Muscle of arm (tissue), 1 donor: ENCODE measurements at regions not wholly inside any gene's neighbourhood (a gene's known extent, or its start where the extent isn't known, plus 50 kb on each side); places are given as distances from the start of the nearest gene placed in this dataset.
"Not testable (repeated sequence)": the region's sequence is repeated elsewhere in the genome, so short reads cannot be mapped to it uniquely, and the experiment has no call there.

Experiments
- DNase-seq: peaks from one replicate; pipeline ENCODE4 v3.0.0-alpha.2; 2013

GRCh38 chr6:149237464-149237863 lies 80.0 kb upstream of the TAB2 start:
- DNase-seq, result no peak

- no peak for DNase-seq
Measured at GRCh38 chr6:149239573-149240209, 77.8 kb upstream of the TAB2 start.

- DNase-seq, result no peak
Measured at GRCh38 chr6:149242883-149243282, 74.6 kb upstream of the TAB2 start.

GRCh38 chr6:149244105-149244504 lies 73.4 kb upstream of the TAB2 start:
- no peak for DNase-seq

GRCh38 chr6:149246691-149247384 lies 70.7 kb upstream of the TAB2 start:
- no peak for DNase-seq

GRCh38 chr6:149247385-149247763 lies 70.1 kb upstream of the TAB2 start:
- no peak for DNase-seq

- not testable (repeated sequence) for DNase-seq
Measured at GRCh38 chr6:149248263-149248662, 69.2 kb upstream of the TAB2 start.

GRCh38 chr6:149248693-149249369 lies 68.7 kb upstream of the TAB2 start:
- DNase-seq, result no peak

- no peak for DNase-seq
Measured at GRCh38 chr6:149249370-149250357, 67.8 kb upstream of the TAB2 start.

- no peak for DNase-seq
Measured at GRCh38 chr6:149250951-149251350, 66.6 kb upstream of the TAB2 start.

- DNase-seq, result no peak
Measured at GRCh38 chr6:149252622-149253021, 64.9 kb upstream of the TAB2 start.

GRCh38 chr6:149254253-149254652 lies 63.3 kb upstream of the TAB2 start:
- no peak for DNase-seq

- DNase-seq, result no peak
Measured at GRCh38 chr6:149259753-149260152, 57.8 kb upstream of the TAB2 start.

- no peak for DNase-seq
Measured at GRCh38 chr6:149260214-149260874, 57.2 kb upstream of the TAB2 start.

- DNase-seq, result no peak
Measured at GRCh38 chr6:149261364-149262040, 56.0 kb upstream of the TAB2 start.

GRCh38 chr6:149263321-149263720 lies 54.2 kb upstream of the TAB2 start:
- DNase-seq, result no peak

GRCh38 chr6:149264629-149265028 lies 52.9 kb upstream of the TAB2 start:
- no peak for DNase-seq

GRCh38 chr6:149265945-149266344 lies 51.6 kb upstream of the TAB2 start:
- DNase-seq, result no peak

- no peak for DNase-seq
Measured at GRCh38 chr6:149266659-149267058, 50.9 kb upstream of the TAB2 start.

- no peak for DNase-seq
Measured at GRCh38 chr6:149267072-149267471, 50.4 kb upstream of the TAB2 start.

- no peak for DNase-seq
Measured at GRCh38 chr6:149267513-149268043, 49.9 kb upstream of the TAB2 start.
